ENCODE measurements at regions not wholly inside any gene's neighbourhood (a gene's known extent, or its start where the extent isn't known, plus 50 kb on each side); places are given as distances from the start of the nearest gene placed in this dataset.

- Histone ChIP-seq H3K27ac (no peak overlapping the region), H3K4me2 (ENCODE audit: unreplicated experiment) (no peak overlapping the region), H3K27me3 (replicated peaks; ENCODE audit: insufficient read depth) (no peaks in the 10 kb centered on the region; the same call in 1 of the 2 replicates), H3K4me1 (ENCODE audit: insufficient read depth) (no peaks in the 10 kb centered on the region), H3K79me2 (ENCODE audit: insufficient read depth) (no peaks in the 10 kb centered on the region), H3K9me2 (ENCODE audit: insufficient read depth) (no peaks in the 10 kb centered on the region), H4K20me1 (ENCODE audit: insufficient read depth) (no peaks in the 10 kb centered on the region), H3F3A (ENCODE audit: insufficient read depth) (no peaks in the 10 kb centered on the region), H3K9ac (no peak overlapping the region), H3K9me3 (ENCODE audit: low read depth) (no peaks in the 10 kb centered on the region), H3K4me3 (no peak overlapping the region), H2AFZ (no peak overlapping the region), H3K36me3 (ENCODE audit: low read depth) (no peaks in the 10 kb centered on the region)
- TF ChIP-seq EZH2 (IDR thresholded peaks at IDR 0.05; ENCODE audit: insufficient read depth, poor library complexity, severe bottlenecking): no peak
- TF ChIP-seq EZH2phosphoT487 (IDR thresholded peaks at IDR 0.05; ENCODE audit: insufficient read depth, low read depth): no peak
- in situ Hi-C loops (cut with MboI): no loop called here
- no peak for DNase-seq
- 87 to 89% methylated on average over 7 of the region's 7 CpGs for WGBS, 2 experiments (ENCODE audit: low coverage in 1 of 2, low lambda C conversion rate in 2 of 2, missing lambda C conversion rate in 2 of 2)
These were observed 63.9 kb upstream of the GRHL3 start for GRCh38 chr1:24255226-24255625.

- DNase-seq: no peak
- H3K79me2 ChIP-seq (ENCODE audit: insufficient read depth): no peaks in the 10 kb centered on the region
- H3F3A ChIP-seq (ENCODE audit: insufficient read depth): no peaks in the 10 kb centered on the region
- no peaks in the 10 kb centered on the region for H3K4me1 ChIP-seq (ENCODE audit: insufficient read depth)
- no peak overlapping the region for H2AFZ ChIP-seq
- H3K27ac ChIP-seq: no peak overlapping the region
- H3K9me3 ChIP-seq (ENCODE audit: low read depth): no peaks in the 10 kb centered on the region
- H3K4me2 ChIP-seq (ENCODE audit: unreplicated experiment): no peak overlapping the region
- H3K4me3 ChIP-seq: no peak overlapping the region
- H4K20me1 ChIP-seq (ENCODE audit: insufficient read depth): no peaks in the 10 kb centered on the region
- H3K9ac ChIP-seq: no peak overlapping the region
- no peaks in the 10 kb centered on the region; the same call in 1 of the 2 replicates for H3K27me3 ChIP-seq (replicated peaks; ENCODE audit: insufficient read depth)
- no peaks in the 10 kb centered on the region for H3K9me2 ChIP-seq (ENCODE audit: insufficient read depth)
- TF ChIP-seq EZH2 (IDR thresholded peaks at IDR 0.05; ENCODE audit: insufficient read depth, poor library complexity, severe bottlenecking) (no peak), EZH2phosphoT487 (IDR thresholded peaks at IDR 0.05; ENCODE audit: insufficient read depth, low read depth) (no peak)
- H3K36me3 ChIP-seq (ENCODE audit: low read depth): no peaks in the 10 kb centered on the region
- in situ Hi-C loops (cut with MboI): no loop called here
- 94 to 96% methylated on average over 9 of the region's 9 CpGs for WGBS, 2 experiments (ENCODE audit: low coverage in 1 of 2, low lambda C conversion rate in 2 of 2, missing lambda C conversion rate in 2 of 2)
These were observed 64.4 kb upstream of the GRHL3 start for GRCh38 chr1:24254783-24255182.

GRCh38 chr1:24253571-24253970 lies 65.6 kb upstream of the GRHL3 start:
- H4K20me1 ChIP-seq (ENCODE audit: insufficient read depth): no peaks in the 10 kb centered on the region
- H3K36me3 ChIP-seq (ENCODE audit: low read depth): no peaks in the 10 kb centered on the region
- no peak overlapping the region for H3K4me3 ChIP-seq
- H3K79me2 ChIP-seq (ENCODE audit: insufficient read depth): no peaks in the 10 kb centered on the region
- no peaks in the 10 kb centered on the region; the same call in 1 of the 2 replicates for H3K27me3 ChIP-seq (replicated peaks; ENCODE audit: insufficient read depth)
- H3K9me2 ChIP-seq (ENCODE audit: insufficient read depth): no peaks in the 10 kb centered on the region
- H3K4me2 ChIP-seq (ENCODE audit: unreplicated experiment): no peak overlapping the region
- H2AFZ ChIP-seq: no peak overlapping the region
- H3K9ac ChIP-seq: no peak overlapping the region
- 89 to 90% methylated on average over 6 of the region's 6 CpGs for WGBS, 2 experiments (ENCODE audit: low coverage in 1 of 2, low lambda C conversion rate in 2 of 2, missing lambda C conversion rate in 2 of 2)
- H3K9me3 ChIP-seq (ENCODE audit: low read depth): no peaks in the 10 kb centered on the region
- H3K4me1 ChIP-seq (ENCODE audit: insufficient read depth): no peaks in the 10 kb centered on the region
- in situ Hi-C loops (cut with MboI): no loop called here
- H3F3A ChIP-seq (ENCODE audit: insufficient read depth): no peaks in the 10 kb centered on the region
- no peak overlapping the region for H3K27ac ChIP-seq
- DNase-seq: no peak
- TF ChIP-seq EZH2 (IDR thresholded peaks at IDR 0.05; ENCODE audit: insufficient read depth, poor library complexity, severe bottlenecking) (no peak), EZH2phosphoT487 (IDR thresholded peaks at IDR 0.05; ENCODE audit: insufficient read depth, low read depth) (no peak)

- TF ChIP-seq EZH2 (IDR thresholded peaks at IDR 0.05; ENCODE audit: insufficient read depth, poor library complexity, severe bottlenecking): no peak
- TF ChIP-seq EZH2phosphoT487 (IDR thresholded peaks at IDR 0.05; ENCODE audit: insufficient read depth, low read depth): no peak
- Histone ChIP-seq H4K20me1 (ENCODE audit: insufficient read depth) (no peaks in the 10 kb centered on the region), H3K27ac (no peak overlapping the region), H3K36me3 (ENCODE audit: low read depth) (no peaks in the 10 kb centered on the region), H3K9me3 (ENCODE audit: low read depth) (no peaks in the 10 kb centered on the region), H3K4me3 (no peak overlapping the region), H3K9me2 (ENCODE audit: insufficient read depth) (no peaks in the 10 kb centered on the region), H3K4me2 (ENCODE audit: unreplicated experiment) (no peak overlapping the region), H3K79me2 (ENCODE audit: insufficient read depth) (no peaks in the 10 kb centered on the region), H3K4me1 (ENCODE audit: insufficient read depth) (no peaks in the 10 kb centered on the region), H3K9ac (no peak overlapping the region), H3K27me3 (replicated peaks; ENCODE audit: insufficient read depth) (no peaks in the 10 kb centered on the region), H3F3A (ENCODE audit: insufficient read depth) (no peaks in the 10 kb centered on the region), H2AFZ (no peak overlapping the region)
- 83 to 85% methylated on average over 2 of the region's 2 CpGs for WGBS, 2 experiments (ENCODE audit: low coverage in 1 of 2, low lambda C conversion rate in 2 of 2, missing lambda C conversion rate in 2 of 2)
- no peak for DNase-seq
- in situ Hi-C loops (cut with MboI): no loop called here
These were observed 65.2 kb upstream of the IFNLR1 start for GRCh38 chr1:24252185-24252780.

- Histone ChIP-seq H3K4me2 (ENCODE audit: unreplicated experiment) (no peak overlapping the region), H3K9ac (no peak overlapping the region), H3K79me2 (ENCODE audit: insufficient read depth) (no peaks in the 10 kb centered on the region), H3K27ac (no peak overlapping the region), H3K36me3 (ENCODE audit: low read depth) (no peaks in the 10 kb centered on the region), H3K4me1 (ENCODE audit: insufficient read depth) (no peaks in the 10 kb centered on the region), H3F3A (ENCODE audit: insufficient read depth) (no peaks in the 10 kb centered on the region), H2AFZ (no peak overlapping the region), H3K4me3 (no peak overlapping the region), H3K27me3 (replicated peaks; ENCODE audit: insufficient read depth) (no peaks in the 10 kb centered on the region), H3K9me2 (ENCODE audit: insufficient read depth) (no peaks in the 10 kb centered on the region), H3K9me3 (ENCODE audit: low read depth) (no peaks in the 10 kb centered on the region), H4K20me1 (ENCODE audit: insufficient read depth) (no peaks in the 10 kb centered on the region)
- in situ Hi-C loops (cut with MboI): no loop called here
- DNase-seq: no peak
- WGBS, 2 experiments (ENCODE audit: low coverage in 1 of 2, low lambda C conversion rate in 2 of 2, missing lambda C conversion rate in 2 of 2): 87 to 93% methylated on average over 2 of the region's 2 CpGs
- TF ChIP-seq EZH2phosphoT487 (IDR thresholded peaks at IDR 0.05; ENCODE audit: insufficient read depth, low read depth) (no peak), EZH2 (IDR thresholded peaks at IDR 0.05; ENCODE audit: insufficient read depth, poor library complexity, severe bottlenecking) (no peak)
These were observed 64.4 kb upstream of the IFNLR1 start for GRCh38 chr1:24251501-24251900.
